Kidney epithelial cell (primary cell): ENCODE measurements at regions not wholly inside any gene's neighbourhood (a gene's known extent, or its start where the extent isn't known, plus 50 kb on each side); places are given as distances from the start of the nearest gene placed in this dataset.

Experiments used
- DNase-seq: peaks from one replicate; pipeline ENCODE4 v3.0.0-alpha.2; 2010; ENCODE audit warnings: low read depth
- H3K27me3 ChIP-seq: 2 replicates; pipeline ENCODE4 v1.6.0; 2011; ENCODE audit warnings: low read length; ENCODE audit not compliant: control insufficient read depth, insufficient read depth
- H3K36me3 ChIP-seq: 2 replicates; pipeline ENCODE4 v1.5.1; 2011; ENCODE audit warnings: low read length; ENCODE audit not compliant: control insufficient read depth, insufficient read depth
- H3K4me3 ChIP-seq: 2 replicates; pipeline ENCODE4 v1.5.1; 2011; ENCODE audit warnings: low read depth, mild to moderate bottlenecking, control low read depth, low read length
- CTCF ChIP-seq: IDR thresholded peaks from 2 replicates; pipeline ENCODE4 v1.5.1; 2011; ENCODE audit warnings: mild to moderate bottlenecking, moderate library complexity, low read length, control low read depth, inconsistent platforms; ENCODE audit not compliant: insufficient read depth, poor library complexity, severe bottlenecking

GRCh38 chr6:141724731-141725130, 408.0 kb upstream of the GJE1 start:
- no peaks in the 10 kb centered on the region for H3K27me3 ChIP-seq
- H3K4me3 ChIP-seq: no peak overlapping the region
- H3K36me3 ChIP-seq: no peaks in the 10 kb centered on the region
- TF ChIP-seq CTCF: no peak
- no peak for DNase-seq

GRCh38 chr6:141719476-141719875, 413.2 kb upstream of the GJE1 start:
- no peak for TF ChIP-seq CTCF
- H3K27me3 ChIP-seq: no peaks in the 10 kb centered on the region
- DNase-seq: no peak
- H3K4me3 ChIP-seq: no peak overlapping the region
- no peaks in the 10 kb centered on the region for H3K36me3 ChIP-seq

- no peak for DNase-seq
- Histone ChIP-seq H3K36me3 (no peaks in the 10 kb centered on the region), H3K4me3 (no peak overlapping the region), H3K27me3 (no peaks in the 10 kb centered on the region)
- TF ChIP-seq CTCF: no peak
Observed at GRCh38 chr6:141705431-141705830, 427.3 kb upstream of the GJE1 start.

GRCh38 chr6:141704151-141704550, 428.6 kb upstream of the GJE1 start:
- H3K4me3 ChIP-seq: no peak overlapping the region
- H3K27me3 ChIP-seq: no peaks in the 10 kb centered on the region
- no peak for TF ChIP-seq CTCF
- DNase-seq: no peak
- no peaks in the 10 kb centered on the region for H3K36me3 ChIP-seq

- H3K4me3 ChIP-seq: no peak overlapping the region
- no peaks in the 10 kb centered on the region for H3K27me3 ChIP-seq
- no peak for TF ChIP-seq CTCF
- no peaks in the 10 kb centered on the region for H3K36me3 ChIP-seq
- no peak for DNase-seq
Observed at GRCh38 chr6:141701732-141702131, 431.0 kb upstream of the GJE1 start.

GRCh38 chr6:141700819-141701218, 431.9 kb upstream of the GJE1 start:
- Histone ChIP-seq H3K4me3 (no peak overlapping the region), H3K27me3 (no peaks in the 10 kb centered on the region), H3K36me3 (no peaks in the 10 kb centered on the region)
- DNase-seq: no peak
- no peak for TF ChIP-seq CTCF
